ENCODE measurements at regions not wholly inside any gene's neighbourhood (a gene's known extent, or its start where the extent isn't known, plus 50 kb on each side); places are given as distances from the start of the nearest gene placed in this dataset.
"Not testable (repeated sequence)": the region's sequence is repeated elsewhere in the genome, so short reads cannot be mapped to it uniquely, and the experiment has no call there.

DNA sequence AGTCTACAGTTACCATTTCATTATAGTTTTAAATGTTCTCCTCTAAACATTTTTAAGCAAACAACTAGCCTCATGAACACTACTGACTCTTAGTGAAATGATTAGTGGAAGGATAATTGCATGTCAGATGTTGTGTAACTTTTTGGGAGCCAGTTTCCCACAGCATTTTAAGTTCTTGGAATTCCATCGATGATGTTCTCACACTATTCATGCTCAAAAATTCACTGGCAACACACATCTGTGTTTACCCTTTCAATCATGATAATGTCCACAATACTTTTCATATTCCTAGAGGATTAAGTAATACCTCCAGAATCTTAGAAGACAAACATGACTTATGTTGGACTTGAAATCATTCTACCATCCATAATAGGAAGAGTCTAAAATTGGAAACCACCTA is 678.1 kb upstream of the ID4 start:
- no peak for DNase-seq

DNA sequence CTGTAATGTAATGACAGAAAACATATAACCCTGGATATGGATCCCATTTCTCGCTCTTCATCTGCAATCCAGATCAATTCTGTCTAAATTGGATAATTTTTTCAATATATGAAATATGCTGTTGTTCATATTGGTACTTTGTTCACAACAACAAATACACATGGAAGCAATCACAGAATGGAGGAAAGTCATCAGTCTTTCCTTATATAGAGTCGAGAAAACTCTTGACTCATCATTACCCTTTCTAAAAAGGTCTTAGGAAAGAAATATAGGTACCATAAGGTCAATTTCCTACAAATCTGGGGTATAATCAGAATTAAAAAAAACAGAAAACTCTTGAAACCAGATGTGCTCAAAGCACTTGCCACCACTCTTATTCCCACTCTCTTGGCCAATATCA is 677.6 kb upstream of the ID4 start:
- no peak for DNase-seq

DNA sequence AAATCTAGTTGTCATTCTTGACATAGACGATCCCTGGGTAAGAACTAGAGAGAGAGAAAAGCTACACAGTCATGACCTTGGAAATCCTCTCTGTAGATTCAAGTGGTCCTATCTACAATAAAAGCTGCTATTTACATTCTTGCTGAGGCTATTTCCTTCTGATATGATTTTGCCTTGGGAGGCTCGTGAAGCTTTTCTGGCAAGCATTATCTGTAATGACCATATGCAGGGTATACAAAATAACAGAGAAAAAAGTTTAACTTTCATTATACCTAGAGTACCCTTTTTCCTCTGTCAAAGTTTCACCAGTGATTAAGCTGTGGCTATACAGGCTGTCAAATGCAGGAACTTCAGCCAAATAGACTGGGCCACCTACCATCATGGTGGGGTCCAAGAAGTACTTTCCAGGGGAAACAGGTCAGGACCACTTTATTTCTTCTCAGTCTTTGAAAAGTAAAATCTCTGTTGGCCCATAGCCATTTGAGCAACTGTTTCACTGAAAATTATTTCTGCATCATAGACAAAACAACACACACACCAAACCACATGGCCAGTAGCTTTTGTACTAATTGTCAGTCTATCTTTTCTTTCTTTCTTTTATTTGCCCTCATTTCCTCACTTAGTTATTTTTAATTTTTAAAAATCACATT is 677.0 kb upstream of the ID4 start:
- no peak for DNase-seq

DNA sequence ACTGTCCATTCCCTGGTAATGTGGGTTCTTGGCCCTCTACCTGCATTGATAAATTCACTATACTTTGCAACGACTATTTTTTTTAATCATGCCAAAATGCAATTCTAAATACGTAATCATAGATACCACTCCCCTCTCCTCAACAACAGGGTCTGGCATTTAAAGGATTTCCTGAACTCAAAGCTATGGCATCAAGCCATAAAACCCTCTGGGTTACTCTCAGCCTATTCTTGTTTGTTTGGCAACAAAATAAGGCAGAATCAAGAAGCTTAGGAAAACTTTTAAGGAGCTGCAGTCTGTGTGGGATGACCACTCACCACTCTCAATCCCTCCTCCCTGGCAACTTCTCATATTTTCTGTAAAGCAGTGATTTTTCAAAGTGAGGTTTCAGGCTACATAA is 669.9 kb upstream of the ID4 start:
- DNase-seq, result no peak

DNA sequence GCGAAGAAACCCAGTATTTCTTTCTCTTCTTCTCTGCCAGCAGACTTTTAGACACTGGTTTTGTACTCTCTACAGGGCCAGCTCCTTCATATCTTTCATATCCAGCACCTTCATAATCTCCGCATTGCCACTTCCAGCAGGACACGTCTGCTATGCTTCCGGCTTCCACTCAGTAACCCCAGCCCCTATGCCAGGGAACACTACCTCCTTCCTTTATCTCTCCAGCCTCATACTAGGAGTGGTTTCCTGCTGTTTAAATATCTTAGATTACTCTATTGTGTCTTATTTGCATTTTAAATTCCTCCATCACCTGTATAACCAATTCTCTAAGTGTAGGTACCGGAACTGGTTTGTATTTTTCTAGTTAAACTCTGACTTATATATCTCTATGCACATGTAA is 667.8 kb upstream of the ID4 start:
- no peak for DNase-seq

DNA sequence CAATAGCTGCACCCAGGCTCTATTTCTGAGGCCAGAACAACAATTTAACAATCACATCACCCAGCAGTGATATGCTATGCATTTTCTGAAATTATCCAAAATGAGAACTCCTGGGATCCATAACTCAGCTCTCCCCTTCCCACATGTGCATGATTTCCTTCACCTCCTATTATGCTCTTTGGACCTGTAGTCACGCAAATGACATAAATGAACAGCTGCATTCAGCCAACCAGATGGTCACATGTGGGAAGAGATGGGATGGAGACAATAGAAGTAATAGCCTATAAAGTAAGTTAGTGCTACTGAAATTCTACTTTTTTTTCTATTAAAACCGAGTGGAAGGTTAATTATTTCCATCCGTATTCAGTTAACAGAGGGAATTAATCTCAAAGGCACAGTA is 662.1 kb upstream of the ID4 start:
- no peak for DNase-seq

DNA sequence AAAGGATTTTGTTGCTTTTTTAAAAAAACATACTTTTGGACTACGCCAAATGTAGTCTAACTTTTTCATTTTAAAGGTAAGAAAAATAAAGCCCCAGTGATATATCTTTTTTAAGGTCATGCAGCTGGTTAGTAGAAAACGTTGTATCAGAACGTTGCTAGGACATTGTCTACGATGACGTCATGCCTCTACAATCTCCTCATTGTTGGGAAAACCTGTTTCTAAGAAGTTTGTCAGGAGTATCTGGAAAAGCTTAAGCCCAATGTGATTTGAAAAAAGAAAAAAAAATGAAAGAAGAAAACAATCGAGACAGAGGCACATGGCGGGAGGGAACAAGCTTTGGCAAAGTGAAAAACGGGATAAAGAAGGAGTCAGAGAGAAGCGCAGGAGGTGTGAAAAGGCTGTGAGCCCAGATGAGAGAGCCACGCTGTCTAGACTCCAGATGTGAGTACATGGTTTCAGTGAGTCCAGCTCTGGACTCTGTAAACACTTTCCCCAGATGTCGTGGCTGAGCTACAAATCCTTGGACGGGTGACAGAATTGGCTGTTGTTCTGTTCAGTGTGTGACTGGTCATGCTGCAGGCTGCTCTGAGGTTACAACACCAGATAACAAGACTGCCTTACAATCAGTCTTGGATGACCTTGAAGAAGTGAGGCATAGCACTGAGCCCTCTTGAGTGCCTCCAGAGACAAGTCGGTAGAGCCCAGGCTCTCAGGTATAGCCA is 656.7 kb upstream of the ID4 start:
- no peak for DNase-seq

DNA sequence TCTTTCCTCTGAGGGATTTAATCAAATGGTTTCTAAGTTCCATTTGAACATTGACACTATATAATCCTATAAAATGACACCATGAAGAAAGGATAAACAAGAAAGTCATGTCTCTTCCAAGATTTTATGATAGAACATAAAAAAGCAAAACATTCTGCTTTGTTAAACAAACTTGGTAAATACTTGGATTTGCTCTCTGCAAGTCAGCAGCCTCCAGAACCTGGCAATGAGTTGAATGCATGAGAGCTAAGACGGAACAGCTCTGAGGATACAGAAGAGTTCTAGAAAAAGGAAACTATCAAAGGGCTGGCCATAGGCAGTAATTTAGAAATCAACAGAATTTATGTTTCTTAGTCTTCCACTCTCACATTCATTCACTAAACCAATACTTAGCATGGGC is 656.0 kb upstream of the ID4 start:
- DNase-seq, result no peak

DNA sequence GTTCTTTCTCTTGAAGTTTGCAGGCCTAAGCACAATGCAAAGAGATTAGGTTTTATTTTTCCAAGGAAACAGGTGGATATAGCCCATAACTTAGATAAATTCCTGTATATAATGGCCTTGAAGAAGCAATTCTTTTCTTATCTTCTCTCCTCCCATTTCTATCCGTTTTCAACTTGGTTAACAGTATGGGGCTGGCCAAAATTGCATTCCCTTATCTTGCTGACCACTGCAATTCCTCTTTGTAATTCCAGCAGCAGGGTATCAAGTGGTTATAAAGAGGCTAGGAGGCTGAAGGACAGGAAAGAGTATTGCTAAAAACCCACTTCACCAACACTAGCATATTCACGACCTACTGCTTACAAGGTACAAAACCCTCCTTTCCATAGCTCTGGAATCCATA is 643.5 kb upstream of the ID4 start:
- DNase-seq, result no peak

DNA sequence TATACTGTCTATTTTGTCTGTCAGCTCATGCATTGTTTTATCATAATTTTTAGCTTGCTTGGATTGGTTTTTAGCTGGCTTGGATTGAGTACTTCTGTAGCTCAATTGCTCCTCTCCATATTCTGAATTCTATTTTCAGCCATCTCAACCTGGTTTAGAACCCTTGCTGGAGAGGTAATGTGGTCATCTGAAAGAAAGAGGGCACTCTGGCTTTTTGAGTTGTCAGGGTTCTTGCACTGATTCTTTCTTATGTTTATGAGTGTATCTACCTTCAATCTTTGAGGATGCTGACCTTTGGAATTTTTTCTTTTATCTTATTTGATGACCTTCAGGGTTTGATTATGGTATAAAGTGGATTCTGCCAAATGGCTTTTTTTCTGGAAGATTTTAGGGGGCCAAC is 632.7 kb upstream of the ID4 start:
- DNase-seq, result no peak

DNA sequence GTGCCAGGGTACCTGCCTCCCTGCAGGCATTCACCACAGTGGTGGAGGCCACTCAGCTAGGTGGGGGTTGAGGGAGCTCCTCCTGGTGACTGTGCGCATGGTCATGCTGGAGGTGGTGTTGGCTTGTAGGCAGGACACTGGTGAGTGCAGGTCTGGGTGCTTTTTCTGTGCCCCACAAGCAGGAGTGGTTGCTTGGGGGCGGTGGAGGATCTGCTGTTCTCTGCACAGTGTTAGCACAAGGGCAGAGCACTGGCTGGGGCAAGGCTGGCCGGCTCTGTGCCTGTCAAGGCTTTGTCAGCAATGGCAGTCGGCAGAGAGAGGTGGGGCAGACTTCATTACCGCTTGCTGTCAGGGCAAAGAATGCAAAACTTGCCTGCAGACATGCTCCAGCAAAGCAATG is 632.1 kb upstream of the ID4 start:
- no peak for DNase-seq

DNA sequence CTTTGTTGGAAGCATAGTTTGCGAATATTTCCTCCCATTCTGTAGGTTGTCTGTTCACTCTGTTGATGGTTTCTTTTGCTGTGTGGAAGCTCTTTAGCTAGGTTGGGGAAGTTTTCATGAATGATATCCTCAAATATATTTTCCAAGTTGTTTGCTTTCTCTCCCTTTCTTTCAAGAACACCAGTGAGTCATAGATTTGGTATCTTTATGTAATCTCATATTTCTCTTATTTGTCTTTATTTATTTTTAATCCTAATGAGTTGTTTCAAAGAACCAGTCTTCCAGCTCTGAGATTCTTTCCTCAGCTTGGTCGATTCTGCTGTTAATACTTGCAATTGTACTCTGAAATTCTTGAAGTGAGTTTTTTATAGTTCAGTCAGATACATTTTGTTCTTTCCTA is 628.0 kb upstream of the ID4 start:
- DNase-seq, result no peak

DNA sequence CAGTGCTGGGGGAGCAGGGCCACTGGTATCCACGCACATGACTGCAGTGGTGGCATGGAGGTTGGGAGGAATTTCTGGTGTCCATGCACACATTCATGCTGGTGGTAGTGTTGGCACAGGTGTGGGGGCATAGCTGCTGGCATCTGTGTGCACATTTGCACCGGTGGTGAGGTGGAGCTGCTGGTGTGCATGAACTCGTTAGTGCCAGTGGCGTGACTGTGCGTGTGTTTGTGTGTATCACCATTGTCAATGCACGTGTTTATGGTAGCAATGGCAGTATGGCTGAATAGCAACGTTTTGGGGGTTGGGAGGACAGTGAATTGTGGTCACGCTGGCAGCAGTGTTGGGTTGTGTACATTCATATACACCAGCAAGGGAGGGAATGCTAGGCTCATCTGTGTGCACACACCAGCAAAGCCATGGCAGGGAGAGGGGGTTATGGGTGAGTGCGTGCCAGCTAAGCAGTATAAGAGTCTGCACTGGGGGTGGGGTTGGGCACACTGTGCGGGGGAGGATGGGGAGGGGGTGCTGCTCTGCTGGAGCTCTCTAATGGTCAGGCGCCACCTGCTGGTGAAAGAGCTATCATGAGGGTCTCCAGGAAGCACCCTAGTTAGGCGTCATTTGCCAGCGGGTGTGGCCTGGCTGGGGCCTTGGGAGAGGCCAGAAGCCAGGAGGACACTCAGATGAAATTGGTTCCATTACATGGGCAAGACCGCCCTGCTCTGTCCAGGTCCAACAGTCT is 626.1 kb upstream of the ID4 start:
- DNase-seq, result no peak

DNA sequence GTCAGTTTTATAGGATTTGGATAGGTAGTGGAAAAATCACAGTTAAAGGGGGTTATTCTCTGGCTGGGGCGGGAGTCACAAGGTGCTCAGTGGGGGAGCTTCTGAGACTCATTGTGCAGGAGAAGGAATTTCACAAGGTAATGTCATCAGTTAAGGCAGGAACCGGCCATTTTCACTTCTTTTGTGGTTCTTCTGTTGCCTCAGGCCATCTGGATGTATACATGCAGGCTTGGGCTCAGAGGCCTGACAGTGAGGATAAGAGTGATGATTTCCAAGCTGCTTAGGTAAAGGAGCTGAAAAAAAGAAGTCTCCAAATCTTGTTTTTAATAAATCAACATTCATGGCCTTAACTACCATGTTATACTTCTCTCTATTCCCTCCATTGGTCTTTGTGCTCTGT is 622.9 kb upstream of the ID4 start:
- no peak for DNase-seq

DNA sequence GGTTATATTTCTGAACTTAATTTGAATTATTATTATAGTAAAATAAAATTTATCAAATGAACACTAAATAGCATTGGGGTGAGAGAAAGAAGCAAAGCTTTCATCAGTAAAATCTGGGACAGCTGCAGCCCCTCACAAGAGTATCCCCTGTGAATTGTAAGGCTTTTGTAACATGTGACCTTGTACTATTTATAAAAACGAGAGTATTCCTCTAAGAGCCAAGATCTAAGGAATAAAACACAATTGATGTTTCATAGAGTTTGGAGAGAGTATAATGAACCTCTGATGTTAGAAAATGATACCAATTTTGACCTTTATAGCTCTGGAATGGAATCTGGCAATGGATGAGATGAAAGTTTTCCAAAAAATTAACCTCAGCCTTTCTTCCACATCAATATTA is 617.2 kb upstream of the ID4 start:
- DNase-seq, result no peak

DNA sequence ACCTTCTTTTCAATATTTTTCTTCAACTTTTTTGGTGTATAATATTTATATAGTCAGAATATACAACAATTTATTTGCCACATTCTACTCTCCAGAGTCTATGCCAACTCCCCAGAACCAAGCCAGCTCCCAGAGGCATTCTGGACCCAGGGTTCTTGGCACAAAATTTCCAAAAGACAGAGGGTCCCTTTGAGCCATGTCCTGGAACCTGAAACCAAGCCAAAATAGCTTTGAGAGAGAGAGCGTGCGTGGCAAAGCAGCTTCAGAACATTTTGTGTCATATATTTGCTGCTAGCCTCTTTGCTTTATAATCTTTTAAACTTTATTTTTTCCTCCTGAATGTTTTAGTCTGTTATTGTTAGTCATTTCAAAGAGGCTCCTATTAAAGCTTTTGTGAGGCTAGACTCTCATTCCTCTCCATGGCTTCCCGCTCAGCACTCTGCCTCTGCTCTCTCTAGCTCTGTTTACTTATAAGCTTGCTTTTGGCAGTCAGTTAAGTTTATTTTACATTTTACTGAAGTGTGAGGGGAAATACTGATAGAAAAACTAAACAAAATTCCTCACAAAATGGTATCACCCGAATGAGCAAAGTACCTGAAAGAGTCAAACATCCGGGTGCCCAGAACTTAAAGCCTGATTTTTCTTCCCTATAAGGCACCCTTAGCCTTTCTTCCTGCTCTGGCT is 605.1 kb upstream of the ID4 start:
- no peak for DNase-seq

DNA sequence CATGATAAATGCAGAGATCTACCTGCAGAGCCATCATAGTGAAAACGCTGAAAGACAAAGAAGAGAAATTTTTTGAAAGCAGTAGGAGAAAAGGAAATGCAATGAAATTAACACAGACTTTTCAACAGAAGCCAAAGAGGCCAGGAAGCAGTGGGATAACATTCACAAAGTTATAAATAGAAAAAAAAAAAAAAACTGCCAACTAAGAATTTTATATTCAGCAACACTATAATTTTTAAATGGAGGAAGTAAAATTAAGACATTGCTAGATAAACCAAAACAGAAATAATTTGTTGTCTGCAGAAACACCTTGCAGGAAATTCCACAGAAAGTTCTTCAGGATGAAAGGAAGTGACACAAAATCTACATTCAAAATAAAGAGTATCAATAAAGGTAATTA is 591.5 kb upstream of the ID4 start:
- DNase-seq, result no peak

DNA sequence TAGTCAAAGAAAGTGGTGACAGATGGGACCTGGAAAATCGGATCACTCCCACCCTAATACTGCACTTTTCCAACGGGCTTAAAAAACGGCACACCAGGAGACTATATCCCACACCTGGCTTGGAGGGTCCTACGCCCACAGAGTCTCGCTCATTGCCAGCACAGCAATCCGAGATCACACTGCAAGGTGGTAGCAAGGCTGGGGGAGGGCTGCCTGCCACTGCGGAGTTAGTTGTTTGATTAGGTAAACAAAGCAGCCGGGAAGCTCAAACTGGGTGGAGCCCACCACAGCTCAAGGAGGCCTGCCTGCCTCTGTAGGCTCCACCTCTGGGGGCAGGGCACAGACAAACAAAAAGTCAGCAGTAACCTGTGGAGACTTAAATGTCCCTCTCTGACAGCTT is 590.0 kb upstream of the ID4 start:
- not testable (repeated sequence) for DNase-seq

DNA sequence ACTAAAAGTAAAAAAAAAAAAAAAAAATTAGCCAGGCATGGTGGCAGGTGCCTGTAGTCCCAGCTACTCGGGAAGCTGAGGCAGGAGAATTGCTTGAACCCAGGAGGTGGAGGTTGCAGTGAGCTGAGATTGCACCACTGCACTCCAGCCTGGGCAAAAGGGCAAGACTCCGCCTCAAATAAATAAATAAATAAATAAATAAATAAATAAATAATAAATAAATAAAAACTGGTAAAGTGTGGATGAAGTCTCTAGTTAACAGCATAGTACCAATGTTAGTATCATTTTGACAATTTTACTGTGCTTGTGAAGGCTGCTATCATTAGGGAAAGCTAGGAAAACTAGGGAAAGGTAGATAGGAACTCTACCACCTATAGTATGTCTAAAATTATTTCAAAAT is 581.0 kb upstream of the ID4 start:
- DNase-seq, result not testable (repeated sequence)

DNA sequence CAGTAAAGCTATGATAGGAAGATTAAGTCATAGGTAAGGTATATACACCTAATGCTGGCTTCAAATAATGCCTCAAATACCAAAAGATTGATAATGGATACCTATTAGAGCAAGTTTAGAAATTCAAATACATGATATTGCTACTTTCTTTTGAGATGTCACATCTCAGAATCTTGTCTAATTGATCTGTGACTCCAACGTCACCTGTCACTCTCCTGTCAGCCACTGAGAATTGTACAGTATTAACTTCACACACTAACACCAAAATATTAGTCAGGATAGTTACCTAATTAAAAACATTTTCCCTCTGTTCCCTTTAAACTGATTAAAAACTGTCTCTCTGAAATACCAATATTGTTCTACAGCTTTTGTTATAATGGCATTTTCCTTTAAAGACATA is 575.5 kb upstream of the ID4 start:
- DNase-seq, result no peak

DNA sequence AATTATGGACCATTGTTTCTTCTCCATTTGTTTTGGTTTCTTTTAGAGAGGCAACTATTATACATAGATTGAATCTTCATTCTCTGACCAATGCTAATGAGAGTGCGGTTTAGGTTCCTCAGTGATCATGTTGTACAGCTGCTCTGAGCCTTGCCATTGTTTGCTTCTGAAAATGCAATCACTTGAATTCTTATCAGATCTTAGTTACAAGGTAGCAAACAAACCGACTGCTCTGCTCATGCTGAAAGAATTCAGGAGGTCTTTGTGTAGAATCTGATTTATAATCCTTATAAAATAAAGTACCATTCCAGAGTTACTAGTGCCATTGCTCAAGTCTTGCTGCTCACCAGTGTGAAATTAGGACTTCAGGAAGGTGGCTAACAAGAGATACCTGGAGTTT is 569.1 kb upstream of the ID4 start:
- DNase-seq, result no peak

DNA sequence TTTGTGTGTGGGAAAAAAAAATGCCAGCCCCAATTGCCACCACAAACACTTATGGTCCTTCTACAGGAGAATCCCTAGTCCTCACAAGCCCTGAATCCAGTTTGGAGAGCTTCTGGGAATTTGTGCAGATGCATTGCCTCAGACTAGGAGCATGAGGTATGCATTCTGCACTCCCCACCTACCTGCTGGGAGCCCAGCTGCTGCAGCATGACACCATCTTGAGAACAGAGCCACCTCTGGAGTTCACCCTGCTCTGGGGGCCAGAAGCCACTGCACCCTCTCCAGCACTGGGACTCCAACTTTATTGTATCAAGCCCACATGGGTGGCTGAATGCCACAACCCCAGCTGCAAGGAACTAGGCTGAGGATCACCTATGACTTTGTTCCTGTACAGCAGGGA is 568.5 kb upstream of the ID4 start:
- DNase-seq, result no peak

DNA sequence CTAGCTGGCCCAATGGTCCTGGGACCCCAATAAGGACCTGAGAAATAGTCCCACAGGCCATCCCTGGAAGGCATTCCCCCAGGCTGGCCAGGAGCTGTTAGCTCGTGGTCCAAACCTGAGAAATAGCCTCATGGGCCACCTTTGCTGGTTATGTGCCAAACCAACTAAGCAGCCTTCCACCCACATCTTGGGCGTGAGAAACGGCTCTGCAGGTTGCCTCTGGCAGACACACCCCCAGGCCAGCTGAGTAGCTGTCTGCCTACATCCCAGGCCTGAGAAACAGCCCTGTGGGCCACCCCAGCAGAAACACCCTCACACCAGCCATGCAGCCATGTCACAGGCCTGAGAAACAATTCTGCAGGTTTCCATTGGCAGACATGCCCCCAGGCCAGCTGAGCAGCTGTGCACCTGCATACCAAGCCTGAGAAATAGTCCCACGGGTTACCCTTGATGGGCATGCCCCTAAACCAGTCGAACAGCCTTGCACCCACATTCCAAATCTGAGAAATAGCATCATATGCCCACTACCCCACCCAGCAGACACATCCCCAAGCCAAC is 567.8 kb upstream of the ID4 start:
- DNase-seq, result no peak

DNA sequence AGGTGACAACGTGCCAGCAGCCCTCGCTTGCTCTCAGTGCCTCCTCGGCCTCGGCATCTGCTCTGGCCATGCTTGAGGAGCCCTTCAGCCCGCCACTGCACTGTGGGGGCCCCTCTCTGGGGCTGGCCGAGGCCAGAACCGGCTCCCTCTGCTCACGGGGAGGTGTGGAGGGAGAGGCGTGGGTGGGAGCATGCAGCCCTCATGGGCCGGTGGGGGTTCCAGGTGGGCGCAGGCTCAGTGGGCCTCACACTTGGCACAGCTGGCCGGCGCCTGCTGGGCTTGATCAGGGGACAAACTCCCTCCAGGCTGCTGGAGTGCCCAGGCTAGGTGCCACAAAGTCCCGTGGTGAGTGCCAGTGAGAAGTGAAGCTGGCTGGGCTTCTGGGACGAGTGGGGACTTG is 566.6 kb upstream of the ID4 start:
- no peak for DNase-seq
